ENCODE measurements at regions not wholly inside any gene's neighbourhood (a gene's known extent, or its start where the extent isn't known, plus 50 kb on each side); places are given as distances from the start of the nearest gene placed in this dataset.

GRCh38 chr7:51446785-51447184, 130.2 kb upstream of the COBL start:
- Histone ChIP-seq H3K27ac (ENCODE audit: low read depth, low read length) (no peak overlapping the region), H2BK20ac (ENCODE audit: low read length) (no peak overlapping the region), H3K9ac (replicated peaks in 1 of 4; ENCODE audit: extremely low read depth in 1 of 4, low read depth in 3 of 4, low read length in 3 of 4) (no peak overlapping the region), H3K79me2 (ENCODE audit: control insufficient read depth in 1 of 2, insufficient read depth in 2 of 2, low read length in 2 of 2) (no peaks in the 10 kb centered on the region), H3K23me2 (ENCODE audit: low read depth, low read length) (0 out of 2 replicates have a peak, but pooled peaks cover 2% of the 10 kb centered on the region), H4K8ac (ENCODE audit: extremely low read depth, insufficient read depth, low read length) (no peak overlapping the region), H3K79me1 (ENCODE audit: low read depth, low read length) (no peaks in the 10 kb centered on the region), H4K20me1 (replicated peaks in 1 of 2; ENCODE audit: control insufficient read depth in 1 of 2, insufficient read depth in 2 of 2, low read length in 2 of 2) (no peaks in the 10 kb centered on the region), H3K4me1 (replicated peaks in 1 of 4; ENCODE audit: control insufficient read depth in 3 of 4, insufficient read depth in 4 of 4, low read length in 3 of 4) (peaks cover 0 to 10% (median 3%) of the 10 kb centered on the region in 4 experiments; a peak in 4 of 7 replicates), H2BK12ac (ENCODE audit: low read depth, low read length) (no peak overlapping the region), H3K4me2 (ENCODE audit: insufficient read depth in 1 of 2, low read depth in 2 of 2, low read length in 2 of 2) (0 out of 4 replicates have a peak overlapping the region, but pooled peaks of 1 of the 2 experiments have one; percentile 32), H3K4ac (replicated peaks; ENCODE audit: insufficient read length, low read depth, low read length) (no peak overlapping the region), H3K36me3 (ENCODE audit: control insufficient read depth in 2 of 4, insufficient read depth in 4 of 4, low read length in 3 of 4) (no peaks in the 10 kb centered on the region; a peak in 1 of 8 replicates), H3K14ac (ENCODE audit: insufficient read length) (no peak overlapping the region), H3K4me3 (ENCODE audit: extremely low read depth in 1 of 4, insufficient read depth in 2 of 4, low read depth in 3 of 4, low read length in 4 of 4) (no peak overlapping the region), H4K91ac (replicated peaks; ENCODE audit: insufficient read length, low read length) (no peak overlapping the region), H3K9me3 (ENCODE audit: insufficient read depth in 2 of 2, low read depth in 1 of 2, low read length in 1 of 2) (peaks cover 10 to 12% of the 10 kb centered on the region in 2 experiments; a peak in 3 of 4 replicates), H3K23ac (ENCODE audit: insufficient read length) (no peak overlapping the region), H3K18ac (ENCODE audit: extremely low read depth, low read length) (no peak overlapping the region), H3K27me3 (replicated peaks in 1 of 4; ENCODE audit: control insufficient read depth in 3 of 4, extremely low read depth in 1 of 4, insufficient read depth in 3 of 4, low read length in 3 of 4) (peaks cover 0 to 5% (median 5%) of the 10 kb centered on the region in 4 experiments; a peak in 3 of 7 replicates), H2BK120ac (replicated peaks; ENCODE audit: low read depth, low read length) (no peak overlapping the region), H4K5ac (ENCODE audit: insufficient read length, low read depth, low read length) (no peak overlapping the region), H2AFZ (ENCODE audit: low read length) (no peak overlapping the region; the same call in 1 of the 2 replicates), H2BK5ac (ENCODE audit: low read depth, low read length) (0 out of 2 replicates have a peak overlapping the region, but pooled peaks have one; percentile 55), H2AK5ac (ENCODE audit: low read depth, low read length) (no peak overlapping the region), H2BK15ac (ENCODE audit: low read length) (no peak overlapping the region), H3K56ac (replicated peaks; ENCODE audit: insufficient read length, low read depth, low read length) (no peak overlapping the region)
- ChIA-PET CTCF (ENCODE audit: partially characterized antibody) (interaction anchor here (0.7 to 5.3 kb wide), 5 partner anchors 14 to 618 kb away, joined by 3 to 41 read pairs (median 4); no protein-coding TSS in a partner anchor), POLR2A (ENCODE audit: partially characterized antibody) (interaction anchor here (1.0 kb wide), 1 partner anchor 9 kb away, joined by 4 read pairs; no protein-coding TSS in a partner anchor)
- DNase-seq (ENCODE audit: low read depth in 1 of 2, low spot score in 2 of 2), result no peak
- FAIRE-seq, result no peak
- 63% methylated on average over 5 of the region's 5 CpGs; no CpG with 5 or more reads in 1 of the 2 experiments for WGBS, 2 experiments (ENCODE audit: extremely low coverage in 1 of 2, insufficient coverage in 1 of 2, insufficient read length in 1 of 2, insufficient replicate concordance in 2 of 2, low coverage in 1 of 2, low lambda C conversion rate in 2 of 2, missing lambda C conversion rate in 1 of 2)
- TF ChIP-seq RXRA (IDR thresholded peaks at IDR 0.05; ENCODE audit: insufficient read depth, low read depth, low read length) (no peak), TAF1 (IDR thresholded peaks at IDR 0.05; ENCODE audit: low read depth, low read length) (no peak)

Data from H1 (cell line).